GM10248 (cell line): ENCODE measurements at regions not wholly inside any gene's neighbourhood (a gene's known extent, or its start where the extent isn't known, plus 50 kb on each side); places are given as distances from the start of the nearest gene placed in this dataset.

Experiments
- CTCF ChIA-PET: fragments of 300-600 bp; sonication (Branson Sonifier 250); formaldehyde crosslinking; extraction: SDS; loops from one replicate; lab custom pipeline; 2021; ENCODE audit warnings: antibody characterized with exemption; lab: Yijun Ruan, JAX
- POLR2A ChIA-PET: fragments of 350-650 bp; sonication (Branson Sonifier 250); formaldehyde crosslinking; extraction: SDS; loops from one replicate; lab custom pipeline; 2020; ENCODE audit warnings: antibody characterized with exemption; lab: Yijun Ruan, JAX
- DNase-seq: peaks from one replicate; pipeline ENCODE4 v3.0.0; 2012; ENCODE audit errors: extremely low spot score
- CTCF ChIP-seq: IDR thresholded peaks from 2 replicates; pipeline ENCODE4 v1.5.1; 2012; ENCODE audit warnings: mild to moderate bottlenecking, low read depth; ENCODE audit errors: extremely low read depth, missing control alignments, control extremely low read depth

GRCh38 chr5:5678909-5679308 is 256.4 kb downstream of the ICE1 start:
- ChIA-PET POLR2A (no interaction called here), CTCF (no interaction called here)
- TF ChIP-seq CTCF: no peak
- DNase-seq: no peak

GRCh38 chr5:5677738-5678137 is 255.3 kb downstream of the ICE1 start:
- ChIA-PET POLR2A (no interaction called here), CTCF (no interaction called here)
- TF ChIP-seq CTCF: no peak
- no peak for DNase-seq

GRCh38 chr5:5676218-5676617 is 253.7 kb downstream of the ICE1 start:
- TF ChIP-seq CTCF: no peak
- ChIA-PET POLR2A (no interaction called here), CTCF (interaction anchor here (1.0 to 1.5 kb wide), 3 partner anchors 10 to 51 kb away, joined by 3 read pairs; no protein-coding TSS in a partner anchor)
- DNase-seq: no peak

GRCh38 chr5:5675511-5675910 is 253.0 kb downstream of the ICE1 start:
- POLR2A ChIA-PET: no interaction called here
- CTCF ChIA-PET: interaction anchor here (1.0 to 1.5 kb wide), 4 partner anchors 9 to 52 kb away, joined by 3 to 4 read pairs (median 3); no protein-coding TSS in a partner anchor
- DNase-seq: no peak
- no peak for TF ChIP-seq CTCF

GRCh38 chr5:5671823-5672222 is 249.3 kb downstream of the ICE1 start:
- CTCF ChIA-PET: no interaction called here
- DNase-seq: no peak
- no peak for TF ChIP-seq CTCF
- POLR2A ChIA-PET: no interaction called here

- CTCF ChIA-PET: interaction anchor here (1.2 kb wide), 1 partner anchor 9 kb away, joined by 3 read pairs; no protein-coding TSS in a partner anchor
- DNase-seq: no peak
- no peak for TF ChIP-seq CTCF
- POLR2A ChIA-PET: no interaction called here
These were observed 244.7 kb downstream of the ICE1 start for GRCh38 chr5:5667136-5667554.
